ENCODE measurements at regions not wholly inside any gene's neighbourhood (a gene's known extent, or its start where the extent isn't known, plus 50 kb on each side); places are given as distances from the start of the nearest gene placed in this dataset.

GRCh38 chr21:16363518-16363917, 633.7 kb downstream of the USP25 start:
- no peak overlapping the region for H3K4me3 ChIP-seq (ENCODE audit: low read depth, poor library complexity, severe bottlenecking)
- intact Hi-C loops (cut with DNase I; ENCODE audit: low total_unique reads) = no loop called here
- no peak for TF ChIP-seq POLR2A (IDR thresholded peaks at IDR 0.05)
- TF ChIP-seq CTCF (IDR thresholded peaks at IDR 0.05) = no peak
- no peak for DNase-seq (ENCODE audit: low spot score in 2 of 2)
- WGBS, 2 donors = 63 to 64% methylated on average over 3 of the region's 3 CpGs

- no peak overlapping the region for H3K4me3 ChIP-seq (ENCODE audit: low read depth, poor library complexity, severe bottlenecking)
- 81 to 92% methylated on average over 4 of the region's 4 CpGs for WGBS, 2 donors
- no peak for DNase-seq (ENCODE audit: low spot score in 2 of 2)
- no peak for TF ChIP-seq POLR2A (IDR thresholded peaks at IDR 0.05)
- TF ChIP-seq CTCF (IDR thresholded peaks at IDR 0.05) = no peak
- intact Hi-C loops (cut with DNase I; ENCODE audit: low total_unique reads) = no loop called here
These were observed 636.4 kb downstream of the USP25 start for GRCh38 chr21:16366207-16366606.

- no peak for DNase-seq (ENCODE audit: low spot score in 2 of 2)
- H3K4me3 ChIP-seq (ENCODE audit: low read depth, poor library complexity, severe bottlenecking) = no peak overlapping the region
- WGBS, 2 donors = 86 to 91% methylated on average over 1 of the region's 1 CpG
- intact Hi-C loops (cut with DNase I; ENCODE audit: low total_unique reads) = no loop called here
- TF ChIP-seq CTCF (IDR thresholded peaks at IDR 0.05) (no peak), POLR2A (IDR thresholded peaks at IDR 0.05) (no peak)
These were observed 637.3 kb downstream of the USP25 start for GRCh38 chr21:16367079-16367478.

GRCh38 chr21:16370186-16370585, 640.4 kb downstream of the USP25 start:
- WGBS, 2 donors = 89 to 93% methylated on average over 10 of the region's 10 CpGs
- intact Hi-C loops (cut with DNase I; ENCODE audit: low total_unique reads) = no loop called here
- no peak for DNase-seq (ENCODE audit: low spot score in 2 of 2)
- H3K4me3 ChIP-seq (ENCODE audit: low read depth, poor library complexity, severe bottlenecking) = no peak overlapping the region
- TF ChIP-seq POLR2A (IDR thresholded peaks at IDR 0.05) (no peak), CTCF (IDR thresholded peaks at IDR 0.05) (no peak)

GRCh38 chr21:16372586-16372985, 642.8 kb downstream of the USP25 start:
- no peak overlapping the region for H3K4me3 ChIP-seq (ENCODE audit: low read depth, poor library complexity, severe bottlenecking)
- no peak for TF ChIP-seq POLR2A (IDR thresholded peaks at IDR 0.05)
- TF ChIP-seq CTCF (IDR thresholded peaks at IDR 0.05) = no peak
- intact Hi-C loops (cut with DNase I; ENCODE audit: low total_unique reads) = no loop called here
- no peak for DNase-seq (ENCODE audit: low spot score in 2 of 2)

- WGBS, 2 donors = 58 to 79% methylated on average over 2 of the region's 2 CpGs
- no peak for TF ChIP-seq POLR2A (IDR thresholded peaks at IDR 0.05)
- no peak for TF ChIP-seq CTCF (IDR thresholded peaks at IDR 0.05)
- H3K4me3 ChIP-seq (ENCODE audit: low read depth, poor library complexity, severe bottlenecking) = no peak overlapping the region
- DNase-seq (ENCODE audit: low spot score in 2 of 2) = no peak
- intact Hi-C loops (cut with DNase I; ENCODE audit: low total_unique reads) = no loop called here
These were observed 646.9 kb downstream of the USP25 start for GRCh38 chr21:16376673-16377072.
